K562 (cell line): ENCODE measurements at regions not wholly inside any gene's neighbourhood (a gene's known extent, or its start where the extent isn't known, plus 50 kb on each side); places are given as distances from the start of the nearest gene placed in this dataset.

Source experiments
- ADNP ChIP-seq: fragments of 200-800 bp; sonication (Bioruptor generic); IDR thresholded peaks from 2 replicates; pipeline ENCODE4 v1.6.1; 2016; ENCODE audit warnings: missing genetic modification characterization, missing compliant biosample characterization
- CBX2 ChIP-seq: fragments of 200-600 bp; sonication (generic); IDR thresholded peaks from one replicate; pipeline ENCODE4 v1.6.1; 2012; ENCODE audit warnings: mild to moderate bottlenecking, low read length, inconsistent platforms; ENCODE audit not compliant: insufficient read depth, poor library complexity, severe bottlenecking
- CBX5 ChIP-seq: IDR thresholded peaks from 2 replicates; pipeline ENCODE4 v1.6.1; 2014; ENCODE audit warnings: low read depth, borderline replicate concordance
- E2F3 ChIP-seq: fragments of 250-450 bp; sonication (Bioruptor Pico); IDR thresholded peaks from 2 replicates; pipeline ENCODE4 v1.4.0; 2020; ENCODE audit warnings: mild to moderate bottlenecking
- HOXB6 ChIP-seq: fragments of 250-450 bp; sonication (Bioruptor Pico); IDR thresholded peaks from 2 replicates; pipeline ENCODE4 v1.5.1; 2022; ENCODE audit warnings: mild to moderate bottlenecking, borderline replicate concordance
- JUND ChIP-seq, 2 experiments: IDR thresholded peaks; 2 replicates in 1 of 2; 3 replicates in 1 of 2; pipeline ENCODE4 v1.6.1; 2011; ENCODE audit warnings: borderline replicate concordance in 2 of 2, low read depth in 2 of 2, low read length in 2 of 2, improper control_type of control experiment in 1 of 2, missing biosample characterization in 1 of 2, missing genetic modification characterization in 1 of 2, missing genetic modification reagents in 1 of 2
- NR2C2 ChIP-seq, 2 experiments: fragments of 200-800 bp in 1 of 2; sonication (Bioruptor generic) in 1 of 2; sonication (generic) in 1 of 2; formaldehyde crosslinking in 1 of 2; IDR thresholded peaks; 2 replicates each; pipeline versions ENCODE4 v1.6.1 to v1.8.0; 2016 to 2022; ENCODE audit warnings: mild to moderate bottlenecking in 1 of 2, missing compliant biosample characterization in 1 of 2, missing genetic modification characterization in 1 of 2, missing genetic modification reagents in 1 of 2
- PML ChIP-seq: IDR thresholded peaks from 2 replicates; pipeline ENCODE4 v1.6.1; 2012; ENCODE audit warnings: low read length, inconsistent platforms
- RFX7 ChIP-seq: fragments of 250-450 bp; sonication (Bioruptor Pico); IDR thresholded peaks from 2 replicates; pipeline ENCODE4 v1.5.1; 2021; ENCODE audit warnings: mild to moderate bottlenecking
- SMARCA5 ChIP-seq: fragments of 450-650 bp; IDR thresholded peaks from 2 replicates; pipeline ENCODE4 v1.6.1; 2016
- SMARCC2 ChIP-seq: fragments of 450-650 bp; IDR thresholded peaks from 2 replicates; pipeline ENCODE4 v1.6.1; 2017; ENCODE audit warnings: antibody characterized with exemption, moderate library complexity, mild to moderate bottlenecking, low read depth
- SNAPC5 ChIP-seq: fragments of 250-450 bp; sonication (Bioruptor Pico); IDR thresholded peaks from 2 replicates; pipeline ENCODE4 v1.8.0; 2021; ENCODE audit warnings: moderate library complexity, mild to moderate bottlenecking, inconsistent platforms
- SRSF1 ChIP-seq: fragments of 200-400 bp; formaldehyde crosslinking; IDR thresholded peaks from 2 replicates; pipeline ENCODE4 v1.6.1; 2017; ENCODE audit warnings: mild to moderate bottlenecking, low read depth, low read length, moderate library complexity
- TRIM24 ChIP-seq, 2 experiments: fragments of 450-650 bp; IDR thresholded peaks; 2 replicates each; pipeline ENCODE4 v1.6.1; 2016
- USF1 ChIP-seq: sonication (generic); formaldehyde crosslinking; IDR thresholded peaks from 2 replicates; pipeline ENCODE4 v1.9.0; 2022; ENCODE audit warnings: mild to moderate bottlenecking, missing genetic modification reagents
- ZBTB1 ChIP-seq: sonication (generic); formaldehyde crosslinking; IDR thresholded peaks from 2 replicates; pipeline ENCODE4 v1.8.1; 2023; ENCODE audit warnings: missing genetic modification reagents, low read depth, mild to moderate bottlenecking, borderline replicate concordance
- ZBTB7A ChIP-seq: IDR thresholded peaks from 2 replicates; pipeline ENCODE4 v1.6.1; 2011; ENCODE audit warnings: low read depth, mild to moderate bottlenecking, low read length, moderate library complexity, borderline replicate concordance; ENCODE audit not compliant: control insufficient read depth
- ZNF134 ChIP-seq: fragments of 250-450 bp; sonication (Bioruptor Pico); conservative IDR thresholded peaks from 2 replicates; pipeline ENCODE4 v1.4.0; 2020
- ZNF197 ChIP-seq: fragments of 200-800 bp; sonication (Bioruptor generic); IDR thresholded peaks from 2 replicates; pipeline ENCODE4 v1.6.1; 2016; ENCODE audit warnings: low read depth, missing genetic modification characterization, missing compliant biosample characterization
- ZNF512 ChIP-seq: IDR thresholded peaks from 2 replicates; pipeline ENCODE4 v1.6.1; 2016; ENCODE audit warnings: missing genetic modification characterization, missing compliant biosample characterization

DNA sequence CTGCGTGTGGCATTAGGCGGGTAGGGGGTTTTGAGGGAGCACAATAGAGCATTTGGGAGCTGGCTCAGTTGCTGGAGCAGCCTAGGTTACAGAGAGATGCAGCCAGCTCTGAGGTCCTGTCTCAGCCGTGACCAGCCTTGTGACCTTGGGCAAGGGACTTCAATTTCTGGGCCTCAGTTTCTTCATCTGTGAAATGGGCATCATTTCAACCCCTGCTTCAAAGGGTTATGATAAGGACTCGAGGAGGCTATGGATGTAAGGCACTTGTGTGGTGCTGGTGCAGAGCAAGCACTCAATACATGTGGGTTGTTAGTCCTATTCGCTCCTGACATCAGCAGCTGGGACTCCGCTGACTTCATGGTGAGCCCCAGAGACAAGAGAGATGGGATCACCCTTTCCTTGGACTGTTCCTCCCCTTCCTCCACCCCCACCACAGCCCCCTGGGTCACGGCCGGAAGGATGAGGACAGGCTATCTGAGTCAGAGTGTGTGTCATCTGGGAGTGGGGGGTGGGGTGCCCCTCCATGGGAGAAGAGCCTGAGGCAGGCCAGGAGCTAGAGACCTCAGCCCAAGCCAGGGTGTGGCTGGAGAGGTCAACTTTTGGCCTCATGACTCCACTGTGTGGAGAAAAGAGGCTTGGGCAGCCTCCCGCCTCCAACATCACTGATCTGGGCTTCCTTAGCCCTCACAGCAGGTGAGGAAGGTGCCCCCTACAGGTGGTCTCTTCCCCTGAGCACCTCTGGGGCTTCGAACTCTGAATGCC, 71.4 kb upstream of the ZBTB40 start (continued):
- TF ChIP-seq ZNF197 (CRISPR knock-in tag): no peak
- TF ChIP-seq TRIM24 (IDR thresholded peaks at IDR 0.05): peak; percentile 57 to 71; a peak in 3 of 4 replicates
- peak; percentile 88 for TF ChIP-seq SMARCA5
- TF ChIP-seq RFX7 (CRISPR knock-in tag): no peak
- no peak for TF ChIP-seq ZNF134 (CRISPR knock-in tag)
- TF ChIP-seq PML: no peak
- peak; percentile 69 for TF ChIP-seq ADNP (tag)
- no peak for TF ChIP-seq ZBTB1
- TF ChIP-seq USF1 (CRISPR knock-in tag): no peak
- no peak for TF ChIP-seq NR2C2 (CRISPR knock-in tag; IDR thresholded peaks at IDR 0.05)
- TF ChIP-seq NR2C2 (tag; IDR thresholded peaks at IDR 0.05): peak; percentile 23; the same call in 1 of the 2 replicates
- peak; percentile 51; the same call in 1 of the 2 replicates for TF ChIP-seq ZBTB7A
- no peak for TF ChIP-seq CBX2
- TF ChIP-seq CBX5: no peak
- TF ChIP-seq JUND (IDR thresholded peaks at IDR 0.05; ENCODE audit: borderline replicate concordance, low read depth, low read length): peak; percentile 83
- peak; percentile 60; the same call in 1 of the 3 replicates for TF ChIP-seq JUND (tag; IDR thresholded peaks at IDR 0.05; ENCODE audit: borderline replicate concordance, low read depth, low read length)
- no peak for TF ChIP-seq SRSF1
- TF ChIP-seq E2F3 (CRISPR knock-in tag): no peak
- TF ChIP-seq HOXB6 (CRISPR knock-in tag): no peak
- no peak for TF ChIP-seq SNAPC5 (CRISPR knock-in tag)
- TF ChIP-seq ZNF512: no peak
- no peak for TF ChIP-seq SMARCC2
